ENCODE measurements at regions not wholly inside any gene's neighbourhood (a gene's known extent, or its start where the extent isn't known, plus 50 kb on each side); places are given as distances from the start of the nearest gene placed in this dataset.

DNA sequence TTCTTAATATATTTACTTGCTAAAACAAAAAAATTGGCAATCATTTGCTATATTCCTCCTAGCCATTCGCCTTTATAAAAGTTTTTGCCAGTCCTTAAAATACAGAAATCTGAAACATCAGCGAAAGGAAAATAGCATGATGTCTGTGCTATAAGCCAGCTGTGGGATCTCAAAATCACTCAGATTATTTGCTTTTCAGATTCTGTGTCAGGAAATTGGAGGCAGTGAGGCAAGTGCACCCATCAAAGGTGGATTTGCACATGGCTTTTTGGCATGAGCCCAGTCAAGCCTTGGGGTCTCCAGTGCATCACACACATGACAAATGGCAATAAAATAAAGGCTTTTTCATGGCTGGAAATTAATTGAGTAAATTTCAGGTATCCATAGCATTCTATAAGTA lies 196.8 kb upstream of the DAPK1 start:
- no peaks in the 10 kb centered on the region for H3K9me3 Mint-ChIP-seq
- H3K27me3 Mint-ChIP-seq = peaks cover 6% of the 10 kb centered on the region
- no peak for ATAC-seq (replicated peaks)
- H3K4me3 Mint-ChIP-seq = no peak overlapping the region
- no peaks in the 10 kb centered on the region for H3K36me3 Mint-ChIP-seq (ENCODE audit: low read depth)
- no peaks in the 10 kb centered on the region for H3K4me1 Mint-ChIP-seq
- H3K27ac Mint-ChIP-seq = no peak overlapping the region

GRCh38 chr9:87301371-87301770 lies 196.3 kb upstream of the DAPK1 start:
- peaks cover 6% of the 10 kb centered on the region for H3K27me3 Mint-ChIP-seq
- H3K4me1 Mint-ChIP-seq = no peaks in the 10 kb centered on the region
- no peak overlapping the region for H3K4me3 Mint-ChIP-seq
- ATAC-seq (replicated peaks) = no peak
- H3K27ac Mint-ChIP-seq = no peak overlapping the region
- H3K9me3 Mint-ChIP-seq = no peaks in the 10 kb centered on the region
- H3K36me3 Mint-ChIP-seq (ENCODE audit: low read depth) = no peaks in the 10 kb centered on the region

DNA sequence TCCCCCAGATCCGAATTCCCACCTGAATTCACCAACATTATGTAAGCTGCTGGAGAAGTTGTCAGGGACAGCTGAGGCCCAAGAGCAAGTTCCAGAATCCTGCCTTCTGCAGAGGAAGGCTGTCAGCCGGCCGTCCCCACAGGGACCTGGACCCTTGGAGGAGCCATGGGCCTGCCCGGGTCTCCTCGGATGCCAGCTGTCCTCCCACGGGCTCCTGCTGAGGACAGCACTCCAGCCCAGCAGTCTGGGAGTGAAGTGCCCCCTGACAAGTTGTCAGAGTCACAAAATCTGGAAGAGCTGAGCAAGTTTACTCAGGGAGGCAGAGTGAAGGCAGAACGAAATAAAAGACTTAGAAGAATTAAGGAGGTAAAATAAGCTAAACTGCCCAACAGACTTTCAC lies 192.5 kb upstream of the DAPK1 start:
- H3K27me3 Mint-ChIP-seq = peaks cover 10% of the 10 kb centered on the region
- H3K36me3 Mint-ChIP-seq (ENCODE audit: low read depth) = no peaks in the 10 kb centered on the region
- no peak overlapping the region for H3K4me3 Mint-ChIP-seq
- H3K4me1 Mint-ChIP-seq = no peaks in the 10 kb centered on the region
- ATAC-seq (replicated peaks) = no peak
- no peak overlapping the region for H3K27ac Mint-ChIP-seq
- no peaks in the 10 kb centered on the region for H3K9me3 Mint-ChIP-seq

DNA sequence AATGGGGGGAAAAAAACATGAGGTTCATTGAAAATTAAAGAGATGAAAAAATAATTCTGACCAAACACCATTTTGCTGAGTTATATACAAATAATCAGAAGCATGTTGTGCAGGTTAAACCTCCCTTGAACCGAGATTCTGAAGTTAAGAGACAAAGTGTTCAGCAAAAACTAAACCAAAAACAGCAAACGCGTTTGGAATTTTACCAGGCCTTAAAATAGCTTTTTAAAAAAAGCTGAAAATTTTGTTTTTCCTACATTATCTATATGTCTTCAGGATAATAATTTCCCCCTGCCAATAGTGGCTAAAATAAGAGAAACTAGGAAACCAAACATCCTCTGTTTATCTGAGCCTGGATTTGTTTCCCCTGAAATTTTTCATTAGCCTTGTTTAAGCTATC lies 191.7 kb upstream of the DAPK1 start:
- Mint-ChIP-seq H3K27ac (no peak overlapping the region), H3K36me3 (ENCODE audit: low read depth) (no peaks in the 10 kb centered on the region), H3K4me3 (no peak overlapping the region), H3K27me3 (peaks cover 9% of the 10 kb centered on the region), H3K9me3 (no peaks in the 10 kb centered on the region), H3K4me1 (no peaks in the 10 kb centered on the region)
- no peak for ATAC-seq (replicated peaks)

DNA sequence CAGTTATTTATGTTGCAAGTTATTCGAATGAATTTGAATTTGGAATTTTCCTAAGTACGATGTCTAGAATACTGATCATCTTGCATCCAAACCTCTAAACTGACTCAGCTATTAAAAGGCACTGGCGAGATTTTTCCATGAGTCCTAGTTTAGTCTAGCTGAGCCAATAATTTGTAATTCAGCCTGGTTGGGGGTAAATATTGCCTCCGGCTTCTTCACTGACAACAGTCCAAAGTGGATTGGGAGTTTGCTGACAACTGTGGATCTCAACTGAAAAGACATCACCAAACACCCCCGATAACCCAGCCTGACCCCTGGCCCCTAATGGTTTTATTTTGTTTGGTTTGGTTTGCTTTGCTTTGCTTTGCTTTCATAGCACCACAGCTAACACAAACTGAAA lies 189.8 kb upstream of the DAPK1 start:
- no peaks in the 10 kb centered on the region for H3K4me1 Mint-ChIP-seq
- H3K27me3 Mint-ChIP-seq = peaks cover 10% of the 10 kb centered on the region
- H3K27ac Mint-ChIP-seq = no peak overlapping the region
- H3K36me3 Mint-ChIP-seq (ENCODE audit: low read depth) = no peaks in the 10 kb centered on the region
- no peak for ATAC-seq (replicated peaks)
- H3K9me3 Mint-ChIP-seq = no peaks in the 10 kb centered on the region
- no peak overlapping the region for H3K4me3 Mint-ChIP-seq

DNA sequence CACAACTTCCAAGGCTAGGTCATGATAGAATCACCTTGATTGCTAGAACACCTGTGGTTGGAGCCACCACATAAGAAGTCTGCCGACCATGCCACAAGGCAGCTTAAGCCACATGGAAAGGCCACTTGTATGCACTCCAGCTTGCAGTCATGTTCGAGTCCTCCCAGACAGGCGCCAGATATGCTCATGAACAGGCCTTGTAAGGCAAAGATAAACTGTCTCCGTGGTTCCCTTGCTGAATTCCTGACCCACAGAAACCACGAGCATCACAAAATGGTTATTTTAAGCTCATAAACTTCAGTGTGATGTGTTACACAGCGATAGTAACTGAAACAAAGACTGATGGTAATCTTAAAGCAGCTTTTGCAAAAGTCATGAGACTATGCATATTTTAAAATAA lies 188.4 kb upstream of the DAPK1 start:
- ATAC-seq (replicated peaks) = no peak
- no peaks in the 10 kb centered on the region for H3K36me3 Mint-ChIP-seq (ENCODE audit: low read depth)
- no peaks in the 10 kb centered on the region for H3K9me3 Mint-ChIP-seq
- peaks cover 10% of the 10 kb centered on the region for H3K27me3 Mint-ChIP-seq
- H3K27ac Mint-ChIP-seq = no peak overlapping the region
- no peaks in the 10 kb centered on the region for H3K4me1 Mint-ChIP-seq
- H3K4me3 Mint-ChIP-seq = no peak overlapping the region

DNA sequence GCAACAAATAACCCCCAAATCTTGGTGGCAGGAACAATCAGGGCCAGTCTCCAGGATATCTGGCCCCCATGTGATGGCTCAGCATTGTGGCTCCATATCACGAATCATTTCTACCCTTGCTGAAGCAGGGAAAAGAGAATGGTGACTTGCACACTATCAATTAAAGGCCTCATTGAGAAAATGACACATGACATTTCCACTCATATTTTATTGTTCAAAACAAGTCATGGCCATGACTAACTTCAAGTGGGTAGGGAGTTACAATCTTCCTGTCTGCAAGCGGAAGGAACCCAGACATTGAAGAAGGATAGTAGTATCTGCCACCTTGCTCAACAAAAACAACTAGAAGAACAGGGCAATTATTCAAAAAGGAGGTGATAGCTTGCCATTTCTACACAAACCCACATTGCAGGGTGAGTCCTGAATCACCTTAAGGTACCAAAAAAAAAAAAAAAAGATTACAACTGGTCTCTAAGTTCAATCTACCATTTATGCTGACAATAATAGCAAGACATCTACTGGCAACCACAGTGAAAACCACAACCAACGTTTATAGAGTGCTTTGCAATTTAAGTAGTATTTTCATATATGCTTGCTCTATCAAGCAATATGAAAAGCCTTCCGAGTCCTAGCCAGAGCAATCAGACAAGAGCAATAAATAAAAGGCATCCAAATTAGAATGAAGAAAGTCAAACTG lies 186.7 kb upstream of the DAPK1 start:
- Mint-ChIP-seq H3K4me3 (no peak overlapping the region), H3K36me3 (ENCODE audit: low read depth) (no peaks in the 10 kb centered on the region), H3K9me3 (no peaks in the 10 kb centered on the region), H3K4me1 (no peaks in the 10 kb centered on the region), H3K27me3 (peaks cover 10% of the 10 kb centered on the region), H3K27ac (no peak overlapping the region)
- ATAC-seq (replicated peaks) = peak; percentile 35

- ATAC-seq (replicated peaks) = no peak
- H3K27me3 Mint-ChIP-seq = peaks cover 8% of the 10 kb centered on the region
- H3K27ac Mint-ChIP-seq = no peak overlapping the region
Observed at GRCh38 chr9:87319656-87320055, 178.0 kb upstream of the DAPK1 start.

GRCh38 chr9:87320146-87320884 lies 177.4 kb upstream of the DAPK1 start:
- H3K27me3 Mint-ChIP-seq = peaks cover 8% of the 10 kb centered on the region
- no peak for ATAC-seq (replicated peaks)
- no peaks in the 10 kb centered on the region for H3K36me3 Mint-ChIP-seq (ENCODE audit: low read depth)
- H3K4me1 Mint-ChIP-seq = no peaks in the 10 kb centered on the region
- no peak overlapping the region for H3K4me3 Mint-ChIP-seq
- no peaks in the 10 kb centered on the region for H3K9me3 Mint-ChIP-seq
- no peak overlapping the region for H3K27ac Mint-ChIP-seq

More at GRCh38 chr9:87319656-87320055, 178.0 kb upstream of the DAPK1 start:
- Mint-ChIP-seq H3K4me1 (no peaks in the 10 kb centered on the region), H3K36me3 (ENCODE audit: low read depth) (no peaks in the 10 kb centered on the region), H3K4me3 (no peak overlapping the region), H3K9me3 (no peaks in the 10 kb centered on the region)

- H3K27ac Mint-ChIP-seq = no peak overlapping the region
- H3K4me1 Mint-ChIP-seq = no peaks in the 10 kb centered on the region
- no peak for ATAC-seq (replicated peaks)
- H3K27me3 Mint-ChIP-seq = peaks cover 18% of the 10 kb centered on the region
- H3K9me3 Mint-ChIP-seq = no peaks in the 10 kb centered on the region
- H3K4me3 Mint-ChIP-seq = no peak overlapping the region
- no peaks in the 10 kb centered on the region for H3K36me3 Mint-ChIP-seq (ENCODE audit: low read depth)
Observed at GRCh38 chr9:87322840-87323635, 174.6 kb upstream of the DAPK1 start.

DNA sequence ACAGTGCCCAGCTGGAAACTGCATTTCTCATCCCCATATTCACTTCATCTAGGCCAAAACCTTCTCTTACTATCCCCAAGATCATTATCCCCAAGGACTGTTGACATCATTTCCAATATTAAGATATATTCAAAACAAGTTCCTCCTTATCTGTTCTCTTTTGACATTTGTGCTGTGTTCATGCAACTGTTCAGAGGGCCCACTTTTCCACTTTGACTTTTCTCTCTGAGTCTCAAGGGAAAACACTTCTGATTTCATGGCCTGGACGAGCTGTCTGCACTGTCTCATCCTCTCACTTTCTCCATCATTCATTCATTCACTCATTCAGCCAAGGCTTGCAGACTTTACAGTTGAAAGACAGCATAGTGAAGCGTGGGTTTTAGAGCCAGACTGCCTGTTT lies 173.7 kb upstream of the DAPK1 start:
- ATAC-seq (replicated peaks) = no peak
- no peak overlapping the region for H3K27ac Mint-ChIP-seq
- no peak overlapping the region for H3K4me3 Mint-ChIP-seq
- no peaks in the 10 kb centered on the region for H3K9me3 Mint-ChIP-seq
- H3K4me1 Mint-ChIP-seq = no peaks in the 10 kb centered on the region
- no peaks in the 10 kb centered on the region for H3K36me3 Mint-ChIP-seq (ENCODE audit: low read depth)
- peaks cover 18% of the 10 kb centered on the region for H3K27me3 Mint-ChIP-seq

DNA sequence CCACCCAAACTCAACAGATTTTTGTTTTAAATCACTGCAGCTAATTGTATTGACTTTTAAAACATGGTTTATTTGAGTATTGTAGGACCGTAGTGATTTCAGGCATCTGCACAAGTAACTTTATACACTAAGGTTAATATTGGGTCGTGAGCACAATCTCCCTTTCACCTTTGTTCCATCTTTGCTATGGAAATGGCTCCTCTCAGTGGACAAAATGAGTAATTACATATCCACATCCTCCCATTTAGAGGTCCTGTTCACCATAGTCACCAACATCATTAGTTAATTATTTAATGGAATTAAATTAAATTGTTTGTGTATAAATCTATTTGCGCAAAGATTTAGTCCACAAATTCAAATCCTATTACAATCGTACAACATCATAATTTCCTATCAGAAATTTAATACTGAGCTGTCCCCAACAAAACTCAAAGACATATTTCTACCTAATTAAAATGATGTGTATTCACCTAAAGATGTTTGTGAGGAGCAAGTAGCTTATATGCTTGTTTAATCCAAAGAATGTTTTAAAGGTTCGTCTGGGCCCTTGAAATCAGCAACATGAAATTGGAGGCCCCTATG lies 173.0 kb upstream of the DAPK1 start:
- Mint-ChIP-seq H3K9me3 (no peaks in the 10 kb centered on the region), H3K27ac (no peak overlapping the region), H3K4me3 (no peak overlapping the region), H3K36me3 (ENCODE audit: low read depth) (no peaks in the 10 kb centered on the region), H3K27me3 (peaks cover 22% of the 10 kb centered on the region), H3K4me1 (no peaks in the 10 kb centered on the region)
- no peak for ATAC-seq (replicated peaks)

DNA sequence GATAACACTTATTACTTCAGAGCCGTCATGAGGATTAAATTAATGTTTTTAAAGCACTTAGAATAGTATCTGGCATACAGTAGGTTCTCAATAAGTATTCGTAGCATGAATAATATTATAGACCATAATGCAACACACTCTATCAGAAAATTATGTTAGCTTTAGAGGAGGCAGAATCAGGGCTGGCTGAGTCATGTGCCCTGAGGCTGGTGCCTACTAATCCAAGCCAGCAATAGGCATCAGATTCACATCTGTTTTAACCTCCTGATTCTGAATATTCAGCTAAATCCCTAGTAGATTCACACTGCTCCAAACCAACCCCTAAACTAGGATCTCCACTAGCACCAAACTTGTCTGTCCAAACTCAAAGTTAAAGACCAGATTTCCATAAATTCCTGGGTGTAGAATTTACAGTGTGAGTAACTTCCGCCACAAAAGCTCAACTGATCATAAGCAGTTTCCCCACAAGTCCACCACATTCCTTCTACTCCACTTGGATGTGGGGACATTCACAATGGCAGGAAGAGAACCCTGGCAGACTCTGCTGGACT lies 170.0 kb upstream of the DAPK1 start:
- H3K9me3 Mint-ChIP-seq = peaks cover 3% of the 10 kb centered on the region
- H3K27ac Mint-ChIP-seq = no peak overlapping the region
- ATAC-seq (replicated peaks) = no peak
- H3K4me3 Mint-ChIP-seq = no peak overlapping the region
- no peaks in the 10 kb centered on the region for H3K36me3 Mint-ChIP-seq (ENCODE audit: low read depth)
- H3K27me3 Mint-ChIP-seq = peaks cover 19% of the 10 kb centered on the region
- H3K4me1 Mint-ChIP-seq = no peaks in the 10 kb centered on the region

GRCh38 chr9:87333802-87334201 lies 163.9 kb upstream of the DAPK1 start:
- Mint-ChIP-seq H3K4me3 (no peak overlapping the region), H3K4me1 (peaks cover 4% of the 10 kb centered on the region), H3K27ac (no peak overlapping the region), H3K27me3 (peaks cover 33% of the 10 kb centered on the region), H3K36me3 (ENCODE audit: low read depth) (no peaks in the 10 kb centered on the region), H3K9me3 (peaks cover 3% of the 10 kb centered on the region)
- no peak for ATAC-seq (replicated peaks)
